GM18873 (cell line): ENCODE measurements at regions not wholly inside any gene's neighbourhood (a gene's known extent, or its start where the extent isn't known, plus 50 kb on each side); places are given as distances from the start of the nearest gene placed in this dataset.

Source experiments
- ATAC-seq: cut with Tn5 transposase; IDR thresholded peaks from one replicate; pipeline ENCODE4 v1.9.1; 2021; ENCODE audit warnings: mild to moderate bottlenecking, moderate library complexity, moderate number of reproducible peaks; ENCODE audit not compliant: unreplicated experiment, low FRiP score

DNA sequence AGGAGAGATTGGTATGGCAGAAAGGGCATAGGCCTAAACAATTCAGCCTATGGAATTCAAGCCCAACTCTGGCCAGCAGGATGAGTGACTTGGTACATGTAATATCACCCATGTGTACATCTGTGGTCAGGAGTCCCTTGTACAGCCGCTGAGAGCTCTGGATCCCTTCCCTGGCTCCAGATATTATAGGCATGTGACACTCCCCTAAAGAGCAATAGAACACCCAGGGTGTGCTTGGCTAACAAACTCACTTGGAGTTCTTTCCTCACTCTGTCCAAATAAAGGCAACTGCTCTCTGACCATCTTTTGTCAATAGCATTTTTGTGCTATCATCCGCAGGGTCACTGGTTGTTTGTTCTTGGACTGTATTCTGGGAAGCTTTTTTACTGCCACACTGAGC lies 197.4 kb upstream of the NCKAP5 start:
- ATAC-seq: no peak

DNA sequence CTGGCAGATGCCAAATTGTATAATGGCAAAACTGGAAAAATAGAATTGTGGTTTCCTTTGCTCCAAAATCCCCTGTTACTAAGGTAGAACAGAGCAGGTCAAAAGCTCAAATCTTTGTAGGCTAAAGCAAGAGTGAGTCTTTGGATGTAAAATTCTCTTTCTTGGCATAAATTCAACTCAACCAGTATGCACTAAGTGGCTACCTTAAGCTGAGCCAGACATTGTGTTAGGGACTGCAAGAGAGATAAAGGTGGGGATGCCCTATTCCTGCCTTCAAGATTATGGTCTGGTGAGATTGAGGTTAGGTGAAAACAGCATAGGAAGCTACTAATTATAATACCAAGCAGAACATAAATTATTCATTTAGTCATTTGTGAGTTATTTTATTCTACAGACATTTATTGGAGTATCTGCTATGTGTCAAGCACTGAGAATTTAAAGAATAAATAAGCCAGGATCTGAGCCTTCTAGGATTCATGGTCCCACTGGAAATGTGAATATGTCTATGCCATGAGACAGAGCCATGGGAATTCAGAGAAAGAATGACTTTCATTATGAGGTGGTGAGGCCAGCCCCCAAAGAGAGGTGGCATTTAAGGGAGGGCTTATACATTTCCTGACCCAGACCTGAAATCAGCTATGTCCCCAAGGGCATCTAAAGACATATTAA lies 198.0 kb upstream of the NCKAP5 start:
- ATAC-seq: no peak

DNA sequence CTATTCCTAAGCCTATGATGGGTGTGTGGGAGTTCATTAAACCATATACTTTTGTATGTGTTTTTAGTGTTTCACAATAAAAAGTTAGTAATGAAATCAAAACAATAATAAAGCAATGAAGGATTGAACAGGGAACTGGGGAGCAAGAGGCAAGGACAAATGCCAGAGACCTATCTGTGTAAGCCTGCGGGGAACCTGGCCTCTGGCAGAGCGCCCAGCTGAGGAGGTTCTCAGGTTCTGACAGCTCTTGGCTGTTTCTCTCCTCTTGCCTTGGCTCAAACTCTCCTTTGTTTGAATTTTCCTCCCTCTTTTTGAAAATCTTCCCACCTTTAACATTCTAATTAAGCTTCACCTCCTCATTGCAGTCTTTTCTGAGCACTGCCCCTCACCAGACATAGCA lies 200.0 kb upstream of the NCKAP5 start:
- no peak for ATAC-seq

DNA sequence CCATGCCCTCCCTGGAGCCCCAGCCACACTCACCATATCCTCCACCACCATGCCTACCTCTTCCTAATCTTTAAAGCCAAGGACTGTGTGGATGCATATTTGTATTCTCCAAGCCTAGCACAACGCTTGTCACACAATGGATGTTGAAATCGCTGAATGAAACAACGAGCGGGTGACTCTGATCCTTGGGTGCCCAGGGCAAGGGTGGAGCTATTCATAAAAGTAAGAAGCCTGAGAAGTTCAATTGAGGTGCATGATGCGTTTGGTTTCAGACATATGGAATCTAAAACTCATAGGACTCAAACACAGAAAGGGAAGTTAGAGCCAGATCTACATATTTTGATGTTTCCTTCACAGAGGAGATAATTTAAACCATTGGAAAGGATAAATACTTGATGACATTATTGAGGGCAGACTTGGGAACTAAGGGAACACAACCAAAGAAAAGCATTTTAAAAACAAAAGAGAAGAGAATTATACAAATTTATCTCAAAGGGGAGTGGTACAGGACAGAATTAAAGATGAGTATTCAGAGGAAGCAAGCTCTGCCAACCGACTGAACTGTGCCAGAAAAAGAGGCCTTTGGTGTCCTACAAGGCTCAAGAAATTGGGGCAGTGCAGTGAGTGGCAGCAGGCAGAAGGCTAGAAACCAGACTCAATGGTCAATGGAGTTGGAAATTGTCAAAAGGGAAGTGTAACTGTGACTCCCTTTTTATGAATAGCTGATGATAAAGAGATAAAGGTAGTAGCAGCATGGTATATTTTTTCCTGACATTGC lies 200.6 kb upstream of the NCKAP5 start:
- ATAC-seq: no peak

DNA sequence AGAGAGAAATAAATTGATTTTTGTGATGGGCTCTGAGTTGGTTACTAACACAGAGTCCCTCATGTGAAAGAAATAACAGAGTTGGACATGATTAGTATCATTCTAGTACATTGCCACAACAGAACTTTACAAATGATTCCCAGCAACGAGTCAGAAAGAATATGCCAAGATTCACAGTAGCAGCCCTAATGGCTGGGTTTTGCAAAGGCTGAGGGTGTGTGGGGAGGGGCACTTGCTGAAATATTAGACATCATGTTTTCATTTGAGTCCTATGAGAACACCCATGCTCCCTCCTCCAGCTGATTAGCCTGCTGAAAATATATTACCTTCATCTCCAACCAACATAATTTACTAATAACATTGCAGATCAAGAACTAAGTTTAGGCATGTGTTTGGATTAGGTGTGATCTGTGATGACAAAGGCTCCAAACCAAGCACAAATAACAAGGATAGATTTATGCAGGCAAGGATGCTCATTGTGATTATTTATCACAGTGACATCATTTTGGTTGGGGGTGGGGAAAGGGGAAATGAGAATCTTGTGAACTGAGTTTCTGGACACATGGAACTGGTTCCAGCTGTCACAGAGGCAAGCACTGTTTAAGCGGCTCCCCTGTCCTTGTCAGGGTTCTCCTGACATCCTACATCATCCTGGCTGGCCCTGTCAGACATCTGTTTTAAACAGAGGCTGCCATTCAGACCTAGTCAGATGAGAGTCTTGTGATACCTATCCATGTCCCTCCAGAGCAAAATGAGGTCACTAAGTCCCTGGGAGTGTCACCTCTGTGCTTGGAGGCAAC lies 205.8 kb upstream of the NCKAP5 start:
- no peak for ATAC-seq

DNA sequence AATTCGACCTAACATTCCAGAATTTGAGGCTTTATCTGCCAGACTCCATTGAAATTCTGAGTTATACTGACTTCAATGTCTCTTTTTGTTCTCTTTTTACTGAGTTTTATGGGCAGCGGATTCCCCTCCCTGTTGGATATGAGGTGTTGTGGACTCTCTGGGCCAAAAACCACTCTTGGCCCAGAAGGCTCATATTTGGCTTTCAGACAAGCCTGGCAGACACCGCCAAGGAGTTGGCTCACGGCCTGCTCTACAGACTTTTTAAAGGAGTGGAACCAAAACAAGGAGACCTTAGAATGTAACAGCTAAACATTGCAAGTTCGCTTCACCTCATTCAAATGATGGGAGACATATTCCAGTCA lies 206.4 kb upstream of the NCKAP5 start:
- no peak for ATAC-seq

DNA sequence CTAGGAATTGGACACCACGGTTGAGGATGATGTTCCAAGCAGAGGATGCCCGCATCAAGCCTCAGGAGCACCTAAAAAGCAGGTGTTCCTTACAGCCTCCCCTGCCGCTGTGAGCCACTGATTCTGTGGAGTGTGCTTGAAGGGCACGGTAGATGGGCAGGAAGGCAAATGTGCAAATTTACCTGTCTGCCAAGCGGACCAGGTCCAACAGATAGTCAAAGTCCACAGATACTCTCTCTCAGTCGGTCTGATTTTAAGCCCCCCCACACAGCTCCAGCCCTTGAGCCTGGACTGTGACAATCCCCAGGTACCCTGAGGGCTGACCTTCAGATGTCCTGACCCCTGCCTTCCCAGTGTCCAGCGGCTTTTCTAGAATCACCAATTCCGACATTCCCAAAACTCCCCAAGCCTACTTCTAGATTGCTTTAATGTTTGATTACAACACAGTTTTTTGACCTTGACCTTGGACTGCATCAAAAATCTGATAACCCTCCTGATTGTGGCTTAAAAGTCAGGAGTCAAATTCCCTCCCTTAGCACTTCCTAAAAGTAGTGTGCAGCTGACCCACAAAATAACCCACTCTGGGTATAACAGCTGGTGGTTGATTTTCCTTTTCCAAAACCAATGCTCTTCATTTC lies 208.8 kb upstream of the NCKAP5 start:
- no peak for ATAC-seq

DNA sequence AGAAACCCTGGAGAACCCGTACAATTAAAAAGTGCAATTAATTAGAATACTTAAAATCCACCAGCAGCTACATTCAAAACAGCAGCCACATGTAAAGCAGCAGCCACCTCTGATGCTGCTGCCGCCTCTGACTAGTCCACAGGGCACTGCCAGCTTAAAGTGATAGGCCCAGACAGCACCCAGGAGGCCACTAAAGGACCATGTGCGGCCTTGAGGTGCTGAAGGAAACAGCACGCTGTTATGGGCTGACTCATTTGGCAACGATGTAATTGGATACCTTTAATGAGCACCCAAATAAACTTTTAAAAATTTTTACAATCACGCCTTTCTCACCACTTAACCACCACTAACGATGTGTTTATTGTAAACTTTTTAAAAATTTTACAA lies 209.3 kb upstream of the NCKAP5 start:
- no peak for ATAC-seq

DNA sequence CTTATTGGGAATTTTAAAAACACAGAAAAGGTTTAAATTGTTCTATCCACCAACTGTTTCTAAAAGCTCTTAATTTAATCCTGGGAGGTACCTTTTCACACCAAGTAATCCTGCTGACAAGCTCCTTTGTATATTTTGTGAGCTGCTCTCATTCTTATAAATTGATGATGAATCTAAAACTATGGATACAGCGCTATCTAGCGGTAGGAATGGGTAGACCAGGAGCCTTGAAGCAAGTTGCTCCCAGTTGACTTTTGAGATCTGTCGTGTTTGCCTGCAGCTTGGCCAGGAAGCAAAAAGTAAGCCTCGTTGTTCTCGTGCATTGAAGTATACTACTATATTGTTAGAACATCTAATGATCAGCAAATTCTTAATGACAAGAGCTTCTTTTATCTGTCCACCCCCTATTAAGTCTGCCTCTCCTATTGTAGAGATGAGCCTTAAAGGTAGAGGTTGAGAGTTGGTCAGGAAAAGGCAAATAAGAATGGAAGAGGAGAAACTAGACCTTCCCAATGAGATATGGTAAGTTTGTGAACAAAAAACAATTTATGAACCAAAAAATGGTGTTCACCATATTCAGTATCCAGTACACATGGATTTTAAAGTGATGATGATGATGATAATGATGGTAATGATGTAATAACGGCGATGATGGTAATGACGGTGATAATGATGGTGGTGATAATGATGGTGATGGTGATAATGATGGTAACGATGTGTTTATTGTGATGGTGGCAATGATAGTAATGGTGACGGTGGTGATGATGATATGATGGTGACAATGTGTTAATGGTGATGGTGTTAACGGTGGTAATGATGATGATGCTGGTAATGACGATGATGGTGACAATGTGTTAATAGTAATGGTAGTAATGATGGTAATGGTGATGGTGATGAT lies 212.1 kb upstream of the NCKAP5 start:
- no peak for ATAC-seq

DNA sequence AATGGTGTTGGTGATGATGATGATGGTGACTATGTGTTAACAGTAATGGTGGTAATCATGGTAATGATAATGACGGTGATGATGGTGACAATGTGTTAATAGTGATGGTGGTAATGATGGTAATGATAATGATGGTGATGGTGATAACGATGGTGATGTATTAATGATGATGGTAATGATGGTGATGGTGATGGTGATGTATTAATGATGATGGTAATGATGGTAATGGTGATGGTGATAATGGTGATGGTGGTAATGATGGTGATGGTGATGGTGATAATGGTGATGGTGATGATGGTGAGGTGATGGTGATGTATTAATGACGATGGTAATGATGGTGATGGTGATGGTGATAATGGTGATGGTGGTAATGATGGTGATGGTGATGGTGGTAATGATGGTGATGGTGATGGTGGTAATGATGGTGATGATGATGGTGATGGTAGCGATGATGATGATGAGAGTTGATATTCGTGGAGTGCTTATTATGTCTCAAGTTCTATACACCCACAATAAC lies 212.8 kb upstream of the NCKAP5 start:
- ATAC-seq: no peak

DNA sequence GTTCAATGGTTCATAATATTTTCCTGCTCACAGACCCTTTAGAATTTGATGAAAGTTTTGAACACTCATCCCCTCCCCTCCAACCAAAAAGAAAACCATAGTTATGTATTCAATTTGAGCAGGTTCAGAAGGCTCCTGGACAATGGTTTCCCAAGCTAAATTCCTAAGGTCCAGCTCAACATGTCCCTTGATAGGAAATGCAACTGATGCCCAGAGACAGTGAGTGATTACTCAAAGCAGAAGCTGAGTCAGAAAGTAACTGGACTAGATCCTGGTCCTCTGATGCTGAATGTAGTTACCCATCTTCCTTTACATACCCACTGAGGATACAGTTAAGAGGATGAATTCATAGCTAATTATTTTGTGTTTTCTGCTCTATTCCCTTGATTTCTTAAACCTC lies 218.9 kb upstream of the NCKAP5 start:
- ATAC-seq: no peak

DNA sequence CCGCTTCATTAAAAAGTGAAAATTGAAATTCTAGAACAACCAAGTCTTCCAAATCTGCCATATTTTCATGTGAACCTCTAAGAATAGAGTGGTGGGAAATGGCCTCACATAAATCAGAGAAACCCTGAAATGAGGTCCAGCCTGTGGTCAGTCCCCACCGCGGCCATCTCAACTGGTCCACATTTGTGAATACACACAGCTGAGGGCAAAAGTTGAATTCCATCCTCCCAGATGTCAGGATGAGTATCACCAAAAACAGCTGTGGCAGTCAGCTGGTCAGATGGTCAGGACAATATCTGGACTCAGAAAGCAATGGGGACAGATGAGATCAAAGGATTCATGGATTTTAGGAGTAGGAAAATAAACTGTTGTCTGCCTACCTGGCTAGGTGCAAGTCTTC lies 219.4 kb upstream of the NCKAP5 start:
- ATAC-seq: no peak

DNA sequence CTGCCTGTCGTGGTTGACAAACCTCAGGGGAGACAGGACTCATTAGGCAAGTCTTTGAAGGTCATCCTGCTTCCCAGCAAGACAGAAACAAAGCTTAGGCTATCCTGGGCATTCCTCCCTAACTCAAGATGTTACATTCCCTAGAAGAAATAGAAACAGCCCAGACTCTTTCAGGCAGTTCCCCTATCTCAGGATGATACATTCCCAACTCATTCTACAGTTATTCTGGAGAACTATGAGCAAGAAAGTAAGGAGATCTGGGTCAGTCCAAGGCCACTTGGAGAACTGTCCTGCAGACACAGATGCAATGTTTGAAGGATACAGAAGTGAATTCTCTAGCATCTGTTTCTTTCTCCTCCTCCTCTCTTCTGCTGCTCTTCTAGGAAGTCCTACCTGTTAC lies 220.1 kb upstream of the NCKAP5 start:
- no peak for ATAC-seq

DNA sequence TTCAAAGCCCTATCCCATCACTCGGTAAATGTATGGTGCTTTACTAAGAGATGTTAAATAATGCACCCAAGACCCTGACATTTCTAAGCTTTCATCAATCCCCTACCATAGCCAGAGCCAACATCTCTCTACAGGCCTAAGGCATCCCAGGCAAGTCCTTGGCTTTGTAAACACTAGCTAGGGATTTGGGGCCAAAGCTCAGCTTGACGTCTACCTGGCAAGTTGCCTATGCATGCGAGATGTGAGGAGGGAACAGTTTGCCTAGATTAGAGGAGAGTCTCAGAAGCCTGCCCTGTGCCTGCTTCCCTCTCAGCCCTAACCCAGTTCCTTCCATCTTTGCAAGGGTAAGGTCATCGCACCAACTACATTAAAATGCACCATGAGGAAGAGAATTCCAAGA lies 221.5 kb upstream of the NCKAP5 start:
- ATAC-seq: no peak

DNA sequence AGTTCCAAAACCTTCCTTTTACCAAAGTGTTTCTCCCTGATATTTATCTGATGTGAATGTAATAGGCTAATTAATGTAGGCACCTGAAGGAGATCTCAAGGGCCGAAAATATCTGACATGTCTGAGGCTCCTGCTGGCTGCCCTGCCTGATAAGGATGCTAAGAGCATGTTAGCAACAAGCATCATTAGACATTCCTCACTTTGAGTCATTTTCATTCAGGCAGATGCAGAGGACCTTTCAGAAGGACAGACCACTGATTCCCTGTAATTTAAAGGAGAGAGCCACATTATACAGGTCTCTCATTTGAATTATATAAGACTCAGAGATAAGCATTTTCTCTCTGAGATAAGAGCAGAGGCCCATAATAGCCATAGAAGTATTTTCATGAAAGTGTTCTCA lies 222.4 kb upstream of the NCKAP5 start:
- ATAC-seq: no peak

DNA sequence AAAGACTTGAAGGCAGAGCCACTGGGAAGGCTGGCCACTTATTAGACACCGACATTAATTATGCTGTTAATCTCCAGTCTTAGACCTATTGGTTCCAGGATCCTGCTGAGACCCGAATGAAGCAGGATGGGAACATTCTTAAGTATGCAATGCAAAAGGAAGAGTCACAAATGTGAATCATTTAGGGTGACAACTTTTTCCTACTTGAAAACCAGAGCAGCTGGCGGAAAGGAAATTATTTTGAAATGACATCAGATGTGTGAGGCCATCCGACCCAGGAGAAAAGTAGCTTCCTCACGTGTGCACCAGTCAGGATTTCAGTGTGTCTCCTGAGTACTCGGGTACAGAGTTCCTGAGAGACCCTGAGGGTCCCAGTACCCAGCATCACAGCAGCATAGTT lies 222.9 kb upstream of the NCKAP5 start:
- no peak for ATAC-seq

DNA sequence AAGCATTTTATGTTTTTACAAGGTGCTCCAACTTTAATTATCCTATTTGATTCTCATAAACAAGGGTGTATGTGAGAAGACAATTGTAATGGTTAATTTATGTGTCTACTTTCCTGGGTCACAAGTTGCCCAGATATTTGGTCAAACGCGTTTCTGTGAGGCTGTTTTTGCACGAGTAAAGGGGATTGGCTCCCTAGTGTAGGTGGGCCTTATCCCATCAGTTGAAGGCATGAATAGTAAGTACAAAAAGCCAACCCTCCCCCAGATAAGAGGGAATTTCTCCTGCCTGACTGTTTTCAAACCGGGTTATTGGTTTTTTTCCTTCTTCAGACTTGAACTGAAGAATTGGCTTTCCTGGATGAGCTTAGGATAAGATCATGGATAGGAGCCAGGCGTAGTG lies 224.0 kb upstream of the NCKAP5 start:
- no peak for ATAC-seq

DNA sequence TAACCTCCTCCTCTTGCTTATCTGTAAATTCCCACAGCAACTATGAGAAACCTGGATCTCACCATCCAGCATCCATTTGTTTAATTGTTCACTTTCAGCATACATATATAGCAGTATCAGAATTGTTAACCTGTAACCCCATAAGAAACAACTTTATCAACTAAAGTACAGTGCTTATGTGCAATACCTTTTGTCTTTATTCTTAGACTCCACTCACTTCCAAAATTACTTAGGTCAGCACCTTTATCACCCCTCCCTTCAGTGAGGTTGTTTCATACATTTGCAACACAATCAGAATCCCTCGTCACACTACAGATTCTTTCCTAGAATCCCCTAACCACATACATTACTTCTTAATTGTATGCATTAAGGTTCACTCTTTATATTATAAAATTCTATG lies 225.9 kb upstream of the NCKAP5 start:
- no peak for ATAC-seq

DNA sequence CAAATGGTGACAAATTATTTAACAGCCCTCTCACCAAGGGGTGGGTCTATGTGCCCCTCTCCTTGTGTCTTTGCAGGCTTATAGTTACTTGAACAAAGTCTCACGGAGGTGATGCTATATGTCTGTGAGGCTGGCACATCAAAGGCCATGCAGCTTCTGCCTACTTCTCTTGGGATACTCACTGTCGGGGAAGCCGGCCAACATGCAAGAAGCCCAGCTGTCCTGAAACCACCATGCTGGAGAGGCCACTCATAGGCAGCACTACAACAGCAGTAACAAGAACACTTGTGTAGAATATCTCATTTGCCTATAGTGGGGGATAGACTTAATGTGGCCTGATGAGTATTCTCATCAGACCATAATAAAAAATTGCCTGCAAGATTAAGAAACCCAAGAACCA lies 233.7 kb upstream of the NCKAP5 start:
- no peak for ATAC-seq
